Retinal pigment epithelial cell (primary cell): ENCODE measurements at regions not wholly inside any gene's neighbourhood (a gene's known extent, or its start where the extent isn't known, plus 50 kb on each side); places are given as distances from the start of the nearest gene placed in this dataset.

ENCODE experiments used
- DNase-seq: peaks from one replicate; pipeline ENCODE4 v3.0.0-alpha.2; 2010; ENCODE audit warnings: low read depth
- H3K4me3 ChIP-seq: 2 replicates; pipeline ENCODE4 v1.5.1; 2011; ENCODE audit warnings: mild to moderate bottlenecking, low read length, control low read depth, moderate library complexity
- CTCF ChIP-seq: conservative IDR thresholded peaks from 2 replicates; pipeline ENCODE4 v1.5.1; 2011; ENCODE audit warnings: low read depth, low read length, control low read depth, inconsistent platforms

- no peak for DNase-seq
- H3K4me3 ChIP-seq: no peak overlapping the region
- TF ChIP-seq CTCF: no peak
These were observed 435.6 kb upstream of the NPVF start for GRCh38 chr7:25663877-25664276.

DNA sequence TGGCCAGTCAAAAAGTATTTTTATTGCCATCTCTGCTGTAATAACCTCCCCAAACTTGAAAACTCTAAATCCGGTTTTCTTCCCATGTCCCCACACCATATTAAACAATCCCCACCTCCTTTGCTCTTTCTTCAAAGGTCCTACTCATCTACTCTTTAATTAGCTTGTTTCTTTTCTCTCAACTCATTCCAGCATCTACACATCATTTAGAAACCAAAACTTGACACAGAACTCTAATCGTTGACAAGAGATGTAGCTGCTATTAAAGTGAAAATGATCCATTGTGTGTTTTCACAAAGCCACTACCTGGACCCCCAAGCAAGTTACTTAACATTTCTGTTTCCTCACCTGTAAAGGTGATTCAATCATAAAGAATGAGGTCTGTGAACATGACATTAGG is 436.3 kb upstream of the NPVF start:
- no peak for DNase-seq
- TF ChIP-seq CTCF: no peak

DNA sequence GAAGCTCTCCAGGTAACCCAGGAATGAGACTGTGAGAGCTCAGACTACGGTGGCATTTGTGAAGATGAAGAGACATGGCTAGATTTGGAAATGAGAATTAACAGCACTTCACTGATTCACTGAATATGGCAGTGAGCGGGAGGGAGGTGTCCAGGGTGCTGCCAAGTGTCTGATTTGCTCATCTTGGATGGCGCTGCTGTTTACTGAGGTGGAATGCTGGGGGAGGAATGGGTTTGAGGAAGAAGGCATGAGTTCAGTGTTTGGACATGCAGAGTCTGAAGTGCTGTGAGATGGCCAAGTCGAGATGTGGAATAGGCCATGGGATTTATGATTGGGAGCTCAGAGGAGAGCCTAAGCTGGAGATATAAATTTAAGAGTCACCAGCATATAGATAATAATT is 437.1 kb upstream of the NPVF start:
- no peak overlapping the region for H3K4me3 ChIP-seq
- no peak for DNase-seq
- no peak for TF ChIP-seq CTCF

More for the DNA sequence above, 436.3 kb upstream of the NPVF start:
- no peak overlapping the region for H3K4me3 ChIP-seq

DNA sequence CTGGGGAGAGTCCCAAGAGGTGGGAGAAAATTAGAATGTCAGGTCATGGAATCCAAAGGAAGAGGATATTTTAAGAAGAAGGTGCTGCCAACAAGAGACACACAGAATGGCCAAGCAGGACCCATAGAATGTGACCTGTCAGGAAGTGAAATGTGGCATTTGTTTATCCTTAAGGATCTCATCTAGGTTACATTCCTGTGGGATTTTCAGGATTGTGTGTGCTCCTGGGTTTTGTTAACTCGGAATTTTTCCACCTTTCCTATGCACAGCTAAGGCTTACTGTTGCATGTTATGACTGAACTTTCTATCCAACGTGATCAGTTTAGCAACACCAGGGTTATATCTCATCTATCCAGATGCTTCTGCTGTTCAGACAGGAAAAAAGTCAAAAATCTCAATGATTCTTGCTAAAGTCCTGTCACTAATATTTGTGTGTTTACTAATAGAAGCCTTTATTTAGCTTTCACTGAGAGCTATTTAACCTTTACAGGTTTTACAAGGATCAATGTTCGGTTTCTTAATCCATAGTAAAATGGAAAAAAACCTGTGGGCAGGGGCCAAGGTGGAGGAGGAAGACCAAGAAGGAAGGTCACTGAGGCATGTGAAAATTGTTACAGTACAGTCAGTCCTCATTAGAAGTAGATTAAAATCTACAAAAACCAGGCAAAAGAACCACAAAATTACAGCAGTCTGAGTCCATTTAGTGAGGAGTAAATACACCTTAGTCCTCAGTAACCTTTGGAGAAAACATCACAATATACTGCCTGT is 437.8 kb upstream of the NPVF start:
- H3K4me3 ChIP-seq: no peak overlapping the region
- DNase-seq: no peak
- no peak for TF ChIP-seq CTCF

- no peak for DNase-seq
- no peak overlapping the region for H3K4me3 ChIP-seq
- no peak for TF ChIP-seq CTCF
These were observed 438.4 kb upstream of the NPVF start for GRCh38 chr7:25666671-25667060.

GRCh38 chr7:25669281-25669781 is 441.0 kb upstream of the NPVF start:
- no peak for DNase-seq
- no peak for TF ChIP-seq CTCF
- H3K4me3 ChIP-seq: no peak overlapping the region

- TF ChIP-seq CTCF: no peak
- peak overlapping the region; percentile 18 for H3K4me3 ChIP-seq
- peak; percentile 78 for DNase-seq
These were observed 441.9 kb upstream of the NPVF start for GRCh38 chr7:25669961-25670841.
